GM23338 (cell line): ENCODE measurements at regions not wholly inside any gene's neighbourhood (a gene's known extent, or its start where the extent isn't known, plus 50 kb on each side); places are given as distances from the start of the nearest gene placed in this dataset.

ENCODE experiments used
- ATAC-seq: fragments of 200-7000 bp; cut with Tn5 transposase; 3 replicates; pipeline ENCODE4 v1.9.1; 2020
- DNase-seq: peaks from one replicate; pipeline ENCODE4 v3.0.0-alpha.2; 2015; ENCODE audit warnings: low spot score
- H2AFZ ChIP-seq: fragments of 200-600 bp; sonication (generic); 2 replicates; pipeline ENCODE4 v1.8.0; 2016; ENCODE audit warnings: antibody characterized with exemption, mild to moderate bottlenecking, moderate library complexity
- H3F3A ChIP-seq: fragments of 200-600 bp; sonication (generic); replicated peaks from 2 replicates; pipeline ENCODE4 v1.8.0; 2017; ENCODE audit warnings: antibody characterized with exemption, mixed run types, low read depth
- H3K27ac ChIP-seq: fragments of 200-600 bp; sonication (generic); 2 replicates; pipeline ENCODE4 v1.6.1; 2016; ENCODE audit warnings: low read depth
- H3K27me3 ChIP-seq: fragments of 200-600 bp; sonication (generic); 2 replicates; pipeline ENCODE4 v1.8.0; 2016; ENCODE audit warnings: mild to moderate bottlenecking, mixed run types, moderate library complexity; ENCODE audit not compliant: insufficient read depth
- H3K36me3 ChIP-seq: fragments of 200-600 bp; sonication (generic); 2 replicates; pipeline ENCODE4 v1.8.0; 2016; ENCODE audit warnings: mild to moderate bottlenecking; ENCODE audit not compliant: insufficient read depth
- H3K4me1 ChIP-seq: fragments of 200-600 bp; sonication (generic); 2 replicates; pipeline ENCODE4 v1.8.0; 2016; ENCODE audit warnings: mild to moderate bottlenecking, moderate library complexity; ENCODE audit not compliant: insufficient read depth
- H3K4me2 ChIP-seq: fragments of 200-600 bp; sonication (generic); 2 replicates; pipeline ENCODE4 v1.7.1; 2017; ENCODE audit warnings: mixed run types
- H3K4me3 ChIP-seq: fragments of 200-600 bp; sonication (generic); 2 replicates; pipeline ENCODE4 v1.6.1; 2016; ENCODE audit warnings: mixed run types
- H3K79me2 ChIP-seq: fragments of 200-600 bp; sonication (generic); replicated peaks from 2 replicates; pipeline ENCODE4 v1.8.0; 2017; ENCODE audit warnings: mild to moderate bottlenecking; ENCODE audit not compliant: insufficient read depth
- H3K9me2 ChIP-seq: fragments of 200-600 bp; sonication (generic); 2 replicates; pipeline ENCODE4 v1.8.0; 2017; ENCODE audit not compliant: insufficient read depth
- H4K20me1 ChIP-seq: fragments of 200-600 bp; sonication (generic); replicated peaks from 2 replicates; pipeline ENCODE4 v1.8.0; 2017; ENCODE audit warnings: mild to moderate bottlenecking; ENCODE audit not compliant: insufficient read depth
- H3K27ac Mint-ChIP-seq: 2 replicates; pipeline ENCODE4 v1.8.0; 2020; ENCODE audit warnings: inconsistent platforms, mild to moderate bottlenecking, moderate library complexity, mixed read lengths
- H3K27me3 Mint-ChIP-seq: 3 replicates; pipeline ENCODE4 v1.8.0; 2022; ENCODE audit warnings: low read depth, mild to moderate bottlenecking, moderate library complexity, mixed read lengths, inconsistent platforms; ENCODE audit not compliant: insufficient read depth, poor library complexity
- H3K36me3 Mint-ChIP-seq: 3 replicates; pipeline ENCODE4 v1.8.0; 2021; ENCODE audit warnings: low read depth, mild to moderate bottlenecking, inconsistent platforms, moderate library complexity, mixed read lengths
- H3K4me1 Mint-ChIP-seq: 3 replicates; pipeline ENCODE4 v1.8.0; 2020; ENCODE audit warnings: mild to moderate bottlenecking, inconsistent platforms, mixed read lengths
- H3K4me3 Mint-ChIP-seq: 3 replicates; pipeline ENCODE4 v1.8.0; 2021; ENCODE audit warnings: moderate library complexity, mild to moderate bottlenecking, inconsistent platforms, mixed read lengths
- H3K9me3 Mint-ChIP-seq: 3 replicates; pipeline ENCODE4 v1.8.0; 2020; ENCODE audit warnings: moderate library complexity, mild to moderate bottlenecking, inconsistent platforms, mixed read lengths
- CREB1 ChIP-seq: fragments of 250-450 bp; sonication (Bioruptor Pico); IDR thresholded peaks from 2 replicates; pipeline ENCODE4 v1.5.0; 2020; ENCODE audit warnings: low read depth, mild to moderate bottlenecking, moderate library complexity
- CTCF ChIP-seq, 2 experiments: fragments of 200-600 bp in 1 of 2; sonication (generic) in 1 of 2; conservative IDR thresholded peaks; 2 replicates each; pipeline versions ENCODE4 v1.5.1 to v1.6.1; 2016 to 2017; ENCODE audit warnings: antibody characterized with exemption in 2 of 2, low read depth in 2 of 2, mild to moderate bottlenecking in 2 of 2, moderate library complexity in 1 of 2
- POLR2AphosphoS5 ChIP-seq: IDR thresholded peaks from 2 replicates; pipeline ENCODE4 v1.6.1; 2016; ENCODE audit warnings: antibody characterized with exemption, low read depth

GRCh38 chr4:23333946-23334878 is 555.6 kb downstream of the PPARGC1A start:
- Histone ChIP-seq H3K27me3 (no peaks in the 10 kb centered on the region), H4K20me1 (no peaks in the 10 kb centered on the region), H3K4me2 (0 out of 2 replicates have a peak overlapping the region, but pooled peaks have one; percentile 7), H3K9me2 (no peaks in the 10 kb centered on the region), H3K36me3 (no peaks in the 10 kb centered on the region), H3K27ac (peak overlapping the region; percentile 6; the same call in 1 of the 2 replicates), H3K4me3 (no peak overlapping the region), H3K4me1 (peaks cover 16% of the 10 kb centered on the region), H2AFZ (0 out of 2 replicates have a peak overlapping the region, but pooled peaks have one; percentile 2), H3K79me2 (no peaks in the 10 kb centered on the region), H3F3A (no peaks in the 10 kb centered on the region)
- ATAC-seq (peak; percentile 97), DNase-seq (peak; percentile 85)
- Mint-ChIP-seq H3K36me3 (no peaks in the 10 kb centered on the region), H3K9me3 (no peaks in the 10 kb centered on the region), H3K27ac (peak overlapping the region; percentile 88), H3K4me3 (peak overlapping the region; percentile 27; the same call in 1 of the 3 replicates), H3K27me3 (peaks cover 1% of the 10 kb centered on the region), H3K4me1 (peaks cover 34% of the 10 kb centered on the region)
- TF ChIP-seq CTCF (conservative IDR thresholded peaks at IDR 0.05; ENCODE audit: low read depth in 2 of 2), result peak; percentile 29 to 37; a peak in 2 of 4 replicates
- no peak for TF ChIP-seq CREB1 (CRISPR knock-in tag)

- H3K36me3 Mint-ChIP-seq, result no peaks in the 10 kb centered on the region
- Histone ChIP-seq H3K4me1 (peaks cover 16% of the 10 kb centered on the region), H3K79me2 (no peaks in the 10 kb centered on the region), H3K27me3 (no peaks in the 10 kb centered on the region), H3K4me3 (no peak overlapping the region), H3K4me2 (0 out of 2 replicates have a peak overlapping the region, but pooled peaks have one; percentile 0), H3K9me2 (no peaks in the 10 kb centered on the region), H3K27ac (no peak overlapping the region), H3K36me3 (no peaks in the 10 kb centered on the region), H3F3A (no peaks in the 10 kb centered on the region), H4K20me1 (no peaks in the 10 kb centered on the region), H2AFZ (no peak overlapping the region)
- peaks cover 34% of the 10 kb centered on the region for H3K4me1 Mint-ChIP-seq
- no peaks in the 10 kb centered on the region for H3K9me3 Mint-ChIP-seq
- DNase-seq (no peak), ATAC-seq (no peak)
- peak overlapping the region; percentile 65; the same call in 1 of the 2 replicates for H3K27ac Mint-ChIP-seq
- TF ChIP-seq CTCF (conservative IDR thresholded peaks at IDR 0.05; ENCODE audit: low read depth in 2 of 2), result no peak
- no peak for TF ChIP-seq POLR2AphosphoS5
- no peak for TF ChIP-seq CREB1 (CRISPR knock-in tag)
- no peak overlapping the region for H3K4me3 Mint-ChIP-seq
- H3K27me3 Mint-ChIP-seq, result peaks cover 1% of the 10 kb centered on the region
These were observed 556.3 kb downstream of the PPARGC1A start for GRCh38 chr4:23333556-23333945.
